ENCODE measurements at regions not wholly inside any gene's neighbourhood (a gene's known extent, or its start where the extent isn't known, plus 50 kb on each side); places are given as distances from the start of the nearest gene placed in this dataset.

GRCh38 chr10:10846504-10846900 lies 171.2 kb upstream of the CELF2 start:
- Histone ChIP-seq H3K27me3 (ENCODE audit: low read depth) (no peaks in the 10 kb centered on the region), H3K4me3 (no peak overlapping the region), H3K9me3 (no peaks in the 10 kb centered on the region), H3K4me1 (no peaks in the 10 kb centered on the region), H3K36me3 (no peaks in the 10 kb centered on the region), H3K27ac (no peak overlapping the region)
- no peak for DNase-seq
- TF ChIP-seq, protein P1, sequence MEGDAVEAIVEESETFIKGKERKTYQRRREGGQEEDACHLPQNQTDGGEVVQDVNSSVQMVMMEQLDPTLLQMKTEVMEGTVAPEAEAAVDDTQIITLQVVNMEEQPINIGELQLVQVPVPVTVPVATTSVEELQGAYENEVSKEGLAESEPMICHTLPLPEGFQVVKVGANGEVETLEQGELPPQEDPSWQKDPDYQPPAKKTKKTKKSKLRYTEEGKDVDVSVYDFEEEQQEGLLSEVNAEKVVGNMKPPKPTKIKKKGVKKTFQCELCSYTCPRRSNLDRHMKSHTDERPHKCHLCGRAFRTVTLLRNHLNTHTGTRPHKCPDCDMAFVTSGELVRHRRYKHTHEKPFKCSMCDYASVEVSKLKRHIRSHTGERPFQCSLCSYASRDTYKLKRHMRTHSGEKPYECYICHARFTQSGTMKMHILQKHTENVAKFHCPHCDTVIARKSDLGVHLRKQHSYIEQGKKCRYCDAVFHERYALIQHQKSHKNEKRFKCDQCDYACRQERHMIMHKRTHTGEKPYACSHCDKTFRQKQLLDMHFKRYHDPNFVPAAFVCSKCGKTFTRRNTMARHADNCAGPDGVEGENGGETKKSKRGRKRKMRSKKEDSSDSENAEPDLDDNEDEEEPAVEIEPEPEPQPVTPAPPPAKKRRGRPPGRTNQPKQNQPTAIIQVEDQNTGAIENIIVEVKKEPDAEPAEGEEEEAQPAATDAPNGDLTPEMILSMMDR (IDR thresholded peaks at IDR 0.05) = no peak
- intact Hi-C loops (cut with DNase I) = no loop called here
- ATAC-seq = no peak

DNA sequence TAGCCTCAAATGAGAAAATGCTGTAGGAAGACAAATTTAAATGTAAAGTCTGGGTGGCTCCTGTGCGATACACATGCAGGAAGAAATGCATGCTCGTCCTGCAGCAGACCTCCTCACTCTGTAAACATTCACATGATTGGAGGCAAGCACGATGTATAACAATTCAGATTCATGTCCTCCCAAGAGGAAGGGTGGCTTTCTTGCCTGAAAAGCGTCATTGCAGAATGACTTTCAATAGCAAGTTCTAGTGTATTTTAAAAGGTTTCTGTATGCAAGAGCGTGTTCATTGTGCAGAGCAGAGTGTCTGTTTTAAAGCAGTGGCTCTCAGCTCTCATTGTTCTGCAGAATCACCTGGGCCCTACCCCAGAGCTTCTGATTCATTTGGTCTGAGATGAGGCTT lies 170.3 kb upstream of the CELF2 start:
- Histone ChIP-seq H3K27ac (no peak overlapping the region), H3K36me3 (no peaks in the 10 kb centered on the region), H3K4me1 (no peaks in the 10 kb centered on the region), H3K27me3 (ENCODE audit: low read depth) (no peaks in the 10 kb centered on the region), H3K9me3 (no peaks in the 10 kb centered on the region), H3K4me3 (no peak overlapping the region)
- ATAC-seq (no peak), DNase-seq (no peak)
- TF ChIP-seq, protein P1 (IDR thresholded peaks at IDR 0.05) = no peak
- intact Hi-C loops (cut with DNase I) = no loop called here

GRCh38 chr10:10848488-10849111 lies 169.1 kb upstream of the CELF2 start:
- DNase-seq = no peak
- Histone ChIP-seq H3K27ac (no peak overlapping the region), H3K36me3 (no peaks in the 10 kb centered on the region), H3K9me3 (no peaks in the 10 kb centered on the region), H3K4me3 (no peak overlapping the region), H3K27me3 (ENCODE audit: low read depth) (no peaks in the 10 kb centered on the region), H3K4me1 (no peaks in the 10 kb centered on the region)
- no peak for ATAC-seq
- intact Hi-C loops (cut with DNase I) = no loop called here
- TF ChIP-seq, protein P1 (IDR thresholded peaks at IDR 0.05) = no peak

GRCh38 chr10:10849306-10849705 lies 168.4 kb upstream of the CELF2 start:
- no peaks in the 10 kb centered on the region for H3K27me3 ChIP-seq (ENCODE audit: low read depth)
- intact Hi-C loops (cut with DNase I) = no loop called here
- no peak for ATAC-seq
- H3K4me3 ChIP-seq = no peak overlapping the region
- H3K36me3 ChIP-seq = no peaks in the 10 kb centered on the region
- no peaks in the 10 kb centered on the region for H3K4me1 ChIP-seq
- no peaks in the 10 kb centered on the region for H3K9me3 ChIP-seq
- no peak for DNase-seq
- H3K27ac ChIP-seq = no peak overlapping the region
- TF ChIP-seq, protein P1 (IDR thresholded peaks at IDR 0.05) = no peak

- DNase-seq (no peak), ATAC-seq (no peak)
- no peaks in the 10 kb centered on the region for H3K36me3 ChIP-seq
- H3K27ac ChIP-seq = no peak overlapping the region
- intact Hi-C loops (cut with DNase I) = no loop called here
- H3K9me3 ChIP-seq = no peaks in the 10 kb centered on the region
- H3K27me3 ChIP-seq (ENCODE audit: low read depth) = no peaks in the 10 kb centered on the region
- no peak overlapping the region for H3K4me3 ChIP-seq
- no peaks in the 10 kb centered on the region for H3K4me1 ChIP-seq
- TF ChIP-seq, protein P1 (IDR thresholded peaks at IDR 0.05) = no peak
These were observed 167.5 kb upstream of the CELF2 start for GRCh38 chr10:10850214-10850613.
